ENCODE measurements at regions not wholly inside any gene's neighbourhood (a gene's known extent, or its start where the extent isn't known, plus 50 kb on each side); places are given as distances from the start of the nearest gene placed in this dataset.

DNA sequence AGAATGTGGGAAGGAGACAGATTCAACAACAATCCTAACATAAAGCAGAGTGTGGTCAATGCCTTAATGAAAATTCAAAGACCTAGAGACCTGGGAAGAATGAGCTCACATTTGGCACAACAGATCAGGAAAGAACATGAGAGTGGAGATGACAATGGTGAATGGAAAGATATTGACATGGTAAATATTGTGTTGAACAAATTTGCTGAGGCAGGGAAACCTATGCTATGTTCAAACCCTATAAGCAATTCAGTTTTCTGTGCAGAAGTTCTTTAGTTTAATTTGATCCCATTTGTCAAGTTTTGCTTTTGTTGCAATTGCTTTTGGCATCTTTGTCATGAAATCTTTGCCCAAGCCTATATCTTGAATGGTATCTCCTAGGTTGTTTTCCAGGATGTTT lies 199.4 kb upstream of the LRRTM4 start:
- TF ChIP-seq, protein P1, sequence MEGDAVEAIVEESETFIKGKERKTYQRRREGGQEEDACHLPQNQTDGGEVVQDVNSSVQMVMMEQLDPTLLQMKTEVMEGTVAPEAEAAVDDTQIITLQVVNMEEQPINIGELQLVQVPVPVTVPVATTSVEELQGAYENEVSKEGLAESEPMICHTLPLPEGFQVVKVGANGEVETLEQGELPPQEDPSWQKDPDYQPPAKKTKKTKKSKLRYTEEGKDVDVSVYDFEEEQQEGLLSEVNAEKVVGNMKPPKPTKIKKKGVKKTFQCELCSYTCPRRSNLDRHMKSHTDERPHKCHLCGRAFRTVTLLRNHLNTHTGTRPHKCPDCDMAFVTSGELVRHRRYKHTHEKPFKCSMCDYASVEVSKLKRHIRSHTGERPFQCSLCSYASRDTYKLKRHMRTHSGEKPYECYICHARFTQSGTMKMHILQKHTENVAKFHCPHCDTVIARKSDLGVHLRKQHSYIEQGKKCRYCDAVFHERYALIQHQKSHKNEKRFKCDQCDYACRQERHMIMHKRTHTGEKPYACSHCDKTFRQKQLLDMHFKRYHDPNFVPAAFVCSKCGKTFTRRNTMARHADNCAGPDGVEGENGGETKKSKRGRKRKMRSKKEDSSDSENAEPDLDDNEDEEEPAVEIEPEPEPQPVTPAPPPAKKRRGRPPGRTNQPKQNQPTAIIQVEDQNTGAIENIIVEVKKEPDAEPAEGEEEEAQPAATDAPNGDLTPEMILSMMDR (IDR thresholded peaks at IDR 0.05; ENCODE audit: borderline replicate concordance, extremely low read depth, low read length, poor library complexity, severe bottlenecking) = no peak
- no peak for TF ChIP-seq EZH2 (IDR thresholded peaks at IDR 0.05; ENCODE audit: borderline replicate concordance, low read depth, low read length, severe bottlenecking)

Measured in DND-41 (cell line).